ENCODE measurements at regions not wholly inside any gene's neighbourhood (a gene's known extent, or its start where the extent isn't known, plus 50 kb on each side); places are given as distances from the start of the nearest gene placed in this dataset.
"Not testable (repeated sequence)": the region's sequence is repeated elsewhere in the genome, so short reads cannot be mapped to it uniquely, and the experiment has no call there.

DNA sequence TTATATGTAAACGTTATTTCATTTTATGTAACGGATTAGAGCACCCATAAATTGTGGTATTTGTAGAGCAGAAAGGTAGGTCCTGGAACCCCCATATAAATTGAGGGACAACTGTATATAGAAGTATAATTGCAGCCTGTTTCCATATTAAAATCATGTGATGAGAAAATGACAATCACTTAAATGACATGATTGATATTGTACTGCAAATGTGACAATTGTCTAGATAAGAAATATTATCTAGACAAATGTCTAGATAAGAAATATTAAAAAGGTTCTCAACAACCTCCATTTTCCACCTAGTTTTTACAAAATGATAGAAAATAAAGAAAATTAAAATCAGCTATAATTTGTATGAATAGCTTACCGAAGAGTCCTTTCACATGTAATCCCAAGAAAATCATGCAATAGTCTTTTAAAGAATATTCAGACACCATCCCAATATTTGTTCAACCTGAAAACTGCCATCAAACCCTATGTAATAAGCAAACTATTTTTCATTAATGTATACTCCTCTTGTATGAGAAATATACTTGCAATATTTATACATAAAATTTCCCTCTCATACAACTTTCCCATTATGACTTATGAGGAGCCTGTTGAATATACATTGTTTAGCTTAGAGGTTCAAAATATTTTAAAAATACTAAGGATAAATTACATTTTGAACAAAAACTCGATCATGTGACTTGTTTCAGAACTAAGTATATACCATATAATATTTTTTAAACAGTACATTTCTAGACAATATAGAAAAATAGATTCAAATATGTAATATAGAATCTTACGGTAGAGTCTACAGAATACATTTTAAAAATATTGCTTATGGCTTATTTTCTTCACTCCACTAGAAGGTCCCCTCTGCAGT lies 153.2 kb downstream of the CRPPA start:
- DNase-seq (ENCODE audit: low spot score) = no peak

GRCh38 chr7:16266877-16267276 lies 154.5 kb downstream of the CRPPA start:
- DNase-seq (ENCODE audit: low spot score) = no peak

DNA sequence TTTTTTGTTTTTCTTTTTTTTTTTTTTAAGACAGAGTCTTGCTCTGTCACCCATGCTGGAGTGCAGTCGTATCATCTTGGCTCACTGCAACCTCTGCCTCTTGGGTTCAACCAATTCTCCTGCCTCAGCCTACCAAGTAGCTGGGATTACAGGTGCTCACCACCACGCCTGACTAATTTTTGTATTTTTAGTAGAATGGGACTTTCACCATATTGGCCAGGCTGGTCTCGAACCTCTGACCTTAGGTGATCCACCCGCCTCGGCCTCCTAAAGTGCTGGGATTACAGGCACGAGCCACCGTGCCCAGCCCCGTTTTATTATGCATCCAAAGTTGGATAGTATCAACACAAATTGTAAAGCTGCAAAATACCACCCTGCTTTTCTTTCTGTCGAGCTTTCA lies 154.9 kb downstream of the CRPPA start:
- DNase-seq (ENCODE audit: low spot score) = not testable (repeated sequence)

DNA sequence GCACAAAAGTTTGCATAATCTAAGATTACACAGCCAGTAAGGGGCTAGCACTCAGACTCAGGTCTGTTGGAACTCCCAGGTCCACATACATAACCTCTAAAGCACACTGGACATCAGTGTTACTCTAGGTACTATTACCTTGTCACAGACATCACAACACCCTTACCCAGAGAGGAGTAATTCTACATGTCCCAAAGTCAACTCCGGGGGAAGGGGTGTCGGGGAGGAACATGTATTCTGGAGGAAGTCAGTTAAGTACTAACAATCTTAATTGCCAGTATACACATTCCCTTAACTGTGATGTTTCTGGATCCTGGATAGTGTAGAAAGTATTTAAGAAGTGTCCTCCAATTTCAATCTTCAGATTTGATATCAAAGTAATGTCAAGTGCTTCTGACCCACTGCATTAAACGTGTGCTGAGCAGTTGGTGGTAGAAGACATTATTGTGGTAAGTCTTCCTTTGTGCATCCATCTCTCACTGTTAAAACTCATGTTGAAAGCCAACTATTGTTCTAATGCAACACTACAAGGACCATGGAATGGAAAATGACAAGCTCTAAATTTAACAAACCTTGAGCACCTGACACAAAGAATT lies 155.4 kb downstream of the CRPPA start:
- DNase-seq (ENCODE audit: low spot score) = no peak

GRCh38 chr7:16264823-16265804 lies 156.2 kb downstream of the CRPPA start:
- no peak for DNase-seq (ENCODE audit: low spot score)

DNA sequence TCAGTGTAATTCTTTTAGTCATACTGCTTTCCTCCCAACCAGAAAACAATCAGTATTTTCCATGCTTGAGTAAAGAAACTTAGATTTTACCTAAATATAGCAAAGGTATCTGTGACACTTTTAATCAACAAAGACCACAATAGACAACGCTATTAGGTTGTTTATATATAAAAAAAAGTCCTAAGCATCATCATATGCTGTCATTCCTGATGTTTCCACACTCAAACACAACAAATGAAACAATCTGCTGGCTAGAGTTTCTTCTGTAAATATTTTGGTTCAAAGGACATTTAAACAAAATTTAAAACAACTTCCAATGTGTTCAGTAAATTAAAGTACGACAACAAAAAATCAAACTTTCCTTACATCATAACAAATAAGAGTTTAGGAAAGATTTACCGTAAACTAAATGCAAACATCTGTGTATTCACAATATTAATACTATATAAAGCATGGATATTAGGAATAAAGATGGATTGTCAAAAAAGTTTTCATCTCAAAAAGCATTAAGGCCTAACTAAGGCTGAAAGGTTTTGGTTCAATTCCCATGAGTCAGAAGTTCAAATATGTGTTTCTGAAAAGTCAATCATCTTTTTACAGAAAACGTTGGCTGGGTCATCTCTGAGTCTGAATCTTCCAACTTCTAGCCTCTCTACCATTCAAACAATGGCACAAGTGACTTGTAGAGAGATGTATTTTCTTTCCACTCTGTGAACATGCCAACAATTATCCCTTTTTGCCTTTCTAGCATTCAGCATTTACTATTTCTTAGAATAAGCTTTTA lies 157.1 kb downstream of the CRPPA start:
- no peak for DNase-seq (ENCODE audit: low spot score)

DNA sequence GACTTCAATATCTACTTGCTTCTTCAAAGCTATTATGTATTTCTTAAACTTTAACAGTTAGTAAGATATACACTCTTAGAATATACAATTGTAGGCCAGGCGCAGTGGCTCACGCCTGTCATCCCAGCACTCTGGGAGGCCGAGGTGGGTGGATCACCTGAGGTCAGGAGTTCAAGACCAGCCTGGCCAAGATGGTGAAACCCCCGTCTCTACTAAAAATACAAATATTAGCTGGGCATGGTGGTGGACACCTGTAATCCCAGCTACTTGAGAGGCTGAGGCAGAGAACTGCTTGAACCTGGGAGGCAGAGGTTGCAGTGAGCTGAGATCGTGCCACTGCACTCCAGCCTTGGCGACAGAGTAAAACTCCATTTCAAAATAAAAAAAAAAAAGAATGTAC lies 158.0 kb downstream of the CRPPA start:
- not testable (repeated sequence) for DNase-seq (ENCODE audit: low spot score)

GRCh38 chr7:16261654-16262053 lies 159.7 kb downstream of the CRPPA start:
- no peak for DNase-seq (ENCODE audit: low spot score)

GRCh38 chr7:16261100-16261499 lies 160.2 kb downstream of the CRPPA start:
- DNase-seq (ENCODE audit: low spot score) = no peak

GRCh38 chr7:16260236-16260728 lies 161.1 kb downstream of the CRPPA start:
- DNase-seq (ENCODE audit: low spot score) = no peak

DNA sequence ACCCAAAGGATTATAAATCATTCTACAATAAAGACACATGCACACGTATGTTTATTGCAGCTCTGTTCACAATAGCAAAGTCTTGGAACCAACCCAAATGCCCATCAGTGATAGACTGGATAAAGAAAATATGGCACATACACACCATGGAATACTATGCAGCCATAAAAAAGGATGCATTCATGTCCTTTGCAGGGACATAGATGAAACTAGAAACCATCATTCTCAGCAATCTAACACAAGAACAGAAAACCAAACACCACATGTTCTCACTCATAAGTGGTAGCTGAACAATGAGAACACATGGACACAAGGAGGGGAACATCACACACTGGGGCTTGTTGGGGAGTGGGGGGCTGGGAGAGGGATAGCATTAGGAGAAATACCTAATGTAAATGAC lies 164.9 kb downstream of the CRPPA start:
- not testable (repeated sequence) for DNase-seq (ENCODE audit: low spot score)

DNA sequence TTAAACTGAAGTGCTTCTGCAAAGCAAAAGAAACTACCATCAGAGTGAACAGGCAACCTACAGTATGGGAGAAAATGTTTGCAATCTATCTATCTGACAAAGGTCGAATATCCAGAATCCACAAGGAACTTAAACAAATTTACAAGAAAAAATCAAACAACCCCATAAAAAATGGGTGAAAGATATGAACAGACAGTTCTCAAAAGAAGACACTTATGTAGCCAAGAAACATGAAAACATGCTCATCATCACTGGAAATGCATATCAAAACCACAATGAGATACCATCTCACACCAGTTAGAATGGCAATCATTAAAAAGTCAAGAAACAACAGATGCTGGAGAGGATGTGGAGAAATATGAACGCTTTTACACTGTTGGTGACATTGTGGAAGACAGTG lies 165.4 kb downstream of the CRPPA start:
- DNase-seq (ENCODE audit: low spot score) = not testable (repeated sequence)

DNA sequence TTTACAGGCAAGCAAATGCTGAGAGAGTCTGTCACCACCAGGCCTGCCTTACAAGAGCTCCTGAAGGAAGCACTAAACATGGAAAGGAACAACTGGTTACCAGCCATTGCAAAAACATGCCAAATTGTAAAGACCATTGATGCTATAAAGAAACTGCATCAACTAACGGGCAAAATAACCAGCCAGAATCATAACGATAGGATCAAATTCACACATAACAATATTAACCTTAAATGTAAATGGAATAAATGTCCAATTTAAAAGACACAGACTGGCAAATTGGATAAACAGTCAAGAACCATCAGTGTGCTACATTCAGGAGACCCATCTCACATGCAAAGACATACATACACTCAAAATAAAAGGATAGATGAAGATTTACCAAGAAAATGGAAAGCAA lies 170.7 kb downstream of the CRPPA start:
- peak; percentile 64 for DNase-seq (ENCODE audit: low spot score)

DNA sequence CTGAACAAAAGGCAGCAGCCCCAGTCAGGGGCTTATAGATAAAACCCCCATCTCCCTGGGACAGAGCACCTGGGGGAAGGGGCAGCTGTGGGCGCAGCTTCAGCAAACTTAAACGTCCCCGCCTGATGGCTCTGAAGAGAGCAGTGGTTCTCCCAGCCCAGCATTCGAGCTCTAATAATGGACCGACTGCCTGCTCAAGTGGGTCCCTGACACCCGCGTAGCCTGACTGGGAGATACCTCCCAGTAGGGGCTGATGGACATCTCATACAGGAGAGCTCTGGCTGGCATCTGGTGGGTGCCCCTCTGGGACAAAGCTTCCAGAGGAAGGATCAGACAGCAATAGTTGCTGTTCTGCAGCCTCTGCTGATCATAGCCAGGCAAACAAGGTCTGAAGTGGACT lies 172.1 kb downstream of the CRPPA start:
- DNase-seq (ENCODE audit: low spot score) = not testable (repeated sequence)

DNA sequence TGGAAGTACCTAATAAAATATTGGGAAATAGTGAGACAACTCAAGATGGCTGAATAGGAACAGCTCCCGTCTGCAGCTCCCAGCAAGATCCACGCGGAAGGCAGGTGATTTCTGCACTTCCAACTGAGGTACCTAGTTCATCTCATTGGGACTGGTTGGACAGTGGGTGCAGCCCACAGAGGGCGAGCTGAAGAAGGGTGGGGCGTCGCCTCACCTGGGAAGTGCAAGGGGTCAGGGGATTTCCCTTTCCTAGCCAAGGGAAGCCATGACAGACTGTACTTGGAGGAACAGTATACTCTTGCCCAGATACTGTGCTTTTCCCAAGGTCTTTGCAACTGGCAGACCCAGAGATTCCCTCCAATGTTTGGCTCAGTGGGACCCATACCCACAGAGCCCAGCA lies 172.8 kb downstream of the CRPPA start:
- DNase-seq (ENCODE audit: low spot score) = not testable (repeated sequence)

GRCh38 chr7:16244469-16244868 lies 176.9 kb downstream of the CRPPA start:
- no peak for DNase-seq (ENCODE audit: low spot score)

DNA sequence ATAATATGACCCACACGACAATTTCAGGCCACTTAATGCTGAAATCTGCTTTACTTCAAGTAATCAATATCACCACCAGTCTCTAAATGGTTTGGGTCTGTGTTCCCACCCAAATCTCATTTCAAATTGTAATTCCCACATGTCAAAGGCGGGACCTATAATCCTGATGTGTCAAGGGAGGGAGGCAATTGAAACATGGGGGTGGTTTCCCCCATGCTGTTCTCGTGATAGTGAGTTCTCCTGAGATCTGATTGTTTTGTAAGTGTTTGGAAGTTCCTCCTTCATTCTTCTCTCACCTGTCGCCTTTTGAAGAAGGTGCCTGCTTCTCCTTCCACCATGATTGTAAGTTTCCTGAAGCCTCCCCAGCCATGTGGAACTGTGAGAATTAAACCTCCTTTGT lies 178.4 kb downstream of the CRPPA start:
- DNase-seq (ENCODE audit: low spot score) = no peak

GRCh38 chr7:16241017-16241416 lies 180.3 kb downstream of the CRPPA start:
- DNase-seq (ENCODE audit: low spot score) = no peak

DNA sequence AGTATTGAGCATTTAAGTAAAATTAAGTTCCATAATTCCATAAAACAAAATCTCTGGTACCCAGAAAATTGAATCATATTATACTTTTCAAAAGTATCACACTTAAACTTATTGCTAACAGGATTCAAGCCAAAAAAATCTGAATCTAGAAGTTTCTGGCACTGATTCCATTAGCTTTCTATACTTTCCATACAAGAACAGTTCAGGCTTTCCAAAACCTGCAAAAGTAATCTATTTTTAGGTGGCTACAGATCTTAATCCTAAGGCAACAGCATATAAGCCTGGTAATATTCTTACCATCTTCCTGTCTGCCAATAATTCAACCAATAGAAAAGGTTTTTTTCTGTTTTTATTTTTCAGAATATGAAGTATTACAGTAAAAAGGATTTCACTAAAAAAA lies 185.0 kb downstream of the CRPPA start:
- no peak for DNase-seq (ENCODE audit: low spot score)

- no peak for DNase-seq (ENCODE audit: low spot score)
Measured at GRCh38 chr7:16235147-16236114, 185.9 kb downstream of the CRPPA start.

All from SK-N-DZ (cell line).